NB4 (cell line): ENCODE measurements at regions not wholly inside any gene's neighbourhood (a gene's known extent, or its start where the extent isn't known, plus 50 kb on each side); places are given as distances from the start of the nearest gene placed in this dataset.

Experiments used
- CTCF ChIP-seq: IDR thresholded peaks from one replicate; pipeline ENCODE4 v1.5.1; 2012; ENCODE audit warnings: low read depth, low read length
- POLR2A ChIP-seq: IDR thresholded peaks from 2 replicates; pipeline ENCODE4 v1.6.1; 2011; ENCODE audit warnings: mild to moderate bottlenecking; ENCODE audit not compliant: insufficient read length; ENCODE audit errors: extremely low read depth

- TF ChIP-seq CTCF (no peak), POLR2A (no peak)
Measured at GRCh38 chr7:115125750-115126149, 203.9 kb downstream of the MDFIC start.
